ENCODE measurements at regions not wholly inside any gene's neighbourhood (a gene's known extent, or its start where the extent isn't known, plus 50 kb on each side); places are given as distances from the start of the nearest gene placed in this dataset.
"Not testable (repeated sequence)": the region's sequence is repeated elsewhere in the genome, so short reads cannot be mapped to it uniquely, and the experiment has no call there.

- no peaks in the 10 kb centered on the region for H3K9me3 ChIP-seq (ENCODE audit: control insufficient read depth, insufficient read depth, low read length)
Observed at GRCh38 chr20:51172558-51173428, 149.9 kb upstream of the KCNG1 start.

GRCh38 chr20:51171141-51171540, 148.2 kb upstream of the KCNG1 start:
- Histone ChIP-seq H3K4me1 (ENCODE audit: control insufficient read depth, low read length) (peaks cover 8% of the 10 kb centered on the region), H3K36me3 (ENCODE audit: control insufficient read depth, low read length) (no peaks in the 10 kb centered on the region), H3K9me3 (ENCODE audit: control insufficient read depth, insufficient read depth, low read length) (no peaks in the 10 kb centered on the region), H3K79me2 (ENCODE audit: control insufficient read depth, low read length) (no peaks in the 10 kb centered on the region), H3K9me2 (replicated peaks; ENCODE audit: control insufficient read depth, low read length) (no peaks in the 10 kb centered on the region), H3K27ac (ENCODE audit: low read depth, low read length) (no peak overlapping the region), H3K27me3 (ENCODE audit: control insufficient read depth, low read length) (peaks cover 2% of the 10 kb centered on the region; the same call in 1 of the 2 replicates), H3F3A (ENCODE audit: control insufficient read depth, insufficient read depth) (no peaks in the 10 kb centered on the region), H3K4me2 (ENCODE audit: low read length) (no peak overlapping the region), H4K20me1 (ENCODE audit: control insufficient read depth, insufficient read depth, low read depth, low read length) (no peaks in the 10 kb centered on the region), H3K4me3 (ENCODE audit: low read length) (no peak overlapping the region)
- TF ChIP-seq EZH2phosphoT487 (IDR thresholded peaks at IDR 0.05; ENCODE audit: borderline replicate concordance, low read length), result no peak
- TF ChIP-seq CTCF (IDR thresholded peaks at IDR 0.05; ENCODE audit: low read depth, low read length, poor library complexity, severe bottlenecking), result no peak

More at GRCh38 chr20:51172558-51173428, 149.9 kb upstream of the KCNG1 start:
- H3K27ac ChIP-seq (ENCODE audit: low read depth, low read length), result no peak overlapping the region
- no peaks in the 10 kb centered on the region for H4K20me1 ChIP-seq (ENCODE audit: control insufficient read depth, insufficient read depth, low read depth, low read length)
- peaks cover 8% of the 10 kb centered on the region for H3K4me1 ChIP-seq (ENCODE audit: control insufficient read depth, low read length)
- no peaks in the 10 kb centered on the region for H3K9me2 ChIP-seq (replicated peaks; ENCODE audit: control insufficient read depth, low read length)
- no peaks in the 10 kb centered on the region for H3K79me2 ChIP-seq (ENCODE audit: control insufficient read depth, low read length)
- peaks cover 3% of the 10 kb centered on the region; the same call in 1 of the 2 replicates for H3K27me3 ChIP-seq (ENCODE audit: control insufficient read depth, low read length)
- no peaks in the 10 kb centered on the region for H3F3A ChIP-seq (ENCODE audit: control insufficient read depth, insufficient read depth)
- no peak overlapping the region for H3K4me3 ChIP-seq (ENCODE audit: low read length)
- no peak overlapping the region for H3K4me2 ChIP-seq (ENCODE audit: low read length)
- no peaks in the 10 kb centered on the region for H3K36me3 ChIP-seq (ENCODE audit: control insufficient read depth, low read length)
- TF ChIP-seq EZH2phosphoT487 (IDR thresholded peaks at IDR 0.05; ENCODE audit: borderline replicate concordance, low read length) (no peak), CTCF (IDR thresholded peaks at IDR 0.05; ENCODE audit: low read depth, low read length, poor library complexity, severe bottlenecking) (no peak)

GRCh38 chr20:51169813-51170212, 146.9 kb upstream of the KCNG1 start:
- no peaks in the 10 kb centered on the region; the same call in 1 of the 2 replicates for H3K27me3 ChIP-seq (ENCODE audit: control insufficient read depth, low read length)
- H3K27ac ChIP-seq (ENCODE audit: low read depth, low read length), result no peak overlapping the region
- no peak overlapping the region for H3K4me2 ChIP-seq (ENCODE audit: low read length)
- no peaks in the 10 kb centered on the region for H3F3A ChIP-seq (ENCODE audit: control insufficient read depth, insufficient read depth)
- peaks cover 8% of the 10 kb centered on the region for H3K4me1 ChIP-seq (ENCODE audit: control insufficient read depth, low read length)
- no peaks in the 10 kb centered on the region for H3K79me2 ChIP-seq (ENCODE audit: control insufficient read depth, low read length)
- H3K9me2 ChIP-seq (replicated peaks; ENCODE audit: control insufficient read depth, low read length), result no peaks in the 10 kb centered on the region
- H3K36me3 ChIP-seq (ENCODE audit: control insufficient read depth, low read length), result no peaks in the 10 kb centered on the region
- no peaks in the 10 kb centered on the region for H4K20me1 ChIP-seq (ENCODE audit: control insufficient read depth, insufficient read depth, low read depth, low read length)
- TF ChIP-seq CTCF (IDR thresholded peaks at IDR 0.05; ENCODE audit: low read depth, low read length, poor library complexity, severe bottlenecking), result no peak
- no peak for TF ChIP-seq EZH2phosphoT487 (IDR thresholded peaks at IDR 0.05; ENCODE audit: borderline replicate concordance, low read length)
- no peak overlapping the region for H3K4me3 ChIP-seq (ENCODE audit: low read length)
- no peaks in the 10 kb centered on the region for H3K9me3 ChIP-seq (ENCODE audit: control insufficient read depth, insufficient read depth, low read length)

GRCh38 chr20:51167911-51168310, 145.0 kb upstream of the KCNG1 start:
- H3K4me1 ChIP-seq (ENCODE audit: control insufficient read depth, low read length); H3K9me2 ChIP-seq (replicated peaks; ENCODE audit: control insufficient read depth, low read length); H3F3A ChIP-seq (ENCODE audit: control insufficient read depth, insufficient read depth); H3K4me2 ChIP-seq (ENCODE audit: low read length); H3K4me3 ChIP-seq (ENCODE audit: low read length); H3K27ac ChIP-seq (ENCODE audit: low read depth, low read length); H3K36me3 ChIP-seq (ENCODE audit: control insufficient read depth, low read length); H3K27me3 ChIP-seq (ENCODE audit: control insufficient read depth, low read length); H3K9me3 ChIP-seq (ENCODE audit: control insufficient read depth, insufficient read depth, low read length); H4K20me1 ChIP-seq (ENCODE audit: control insufficient read depth, insufficient read depth, low read depth, low read length); H3K79me2 ChIP-seq (ENCODE audit: control insufficient read depth, low read length): not testable (repeated sequence)

Measured in DOHH2 (cell line).